Muscle layer of duodenum (tissue), 2 donors: ENCODE measurements at regions not wholly inside any gene's neighbourhood (a gene's known extent, or its start where the extent isn't known, plus 50 kb on each side); places are given as distances from the start of the nearest gene placed in this dataset.
"Not testable (repeated sequence)": the region's sequence is repeated elsewhere in the genome, so short reads cannot be mapped to it uniquely, and the experiment has no call there.

ENCODE experiments used
- H3K27ac ChIP-seq: one replicate; pipeline ENCODE4 v1.7.0; 2013; ENCODE audit warnings: mild to moderate bottlenecking, low read length
- H3K27me3 ChIP-seq: one replicate; pipeline ENCODE4 v1.7.0; 2013; ENCODE audit warnings: low read depth, mild to moderate bottlenecking, control low read depth, low read length
- H3K36me3 ChIP-seq, 2 donors: one replicate each; pipeline ENCODE4 v1.7.0; 2013; ENCODE audit warnings: low read length in 2 of 2, control low read depth in 1 of 2, mild to moderate bottlenecking in 1 of 2; ENCODE audit not compliant: insufficient read depth in 2 of 2, control insufficient read depth in 1 of 2
- H3K4me1 ChIP-seq, 2 donors: one replicate each; pipeline ENCODE4 v1.7.0; 2013; ENCODE audit warnings: low read length in 2 of 2, mild to moderate bottlenecking in 2 of 2, control low read depth in 1 of 2, moderate library complexity in 1 of 2; ENCODE audit not compliant: insufficient read depth in 2 of 2, control insufficient read depth in 1 of 2
- H3K4me3 ChIP-seq, 2 donors: one replicate each; pipeline ENCODE4 v1.7.0; 2013; ENCODE audit warnings: low read length in 2 of 2, low read depth in 1 of 2, mild to moderate bottlenecking in 1 of 2
- H3K9me3 ChIP-seq, 2 donors: one replicate each; pipeline ENCODE4 v1.7.0; 2013; ENCODE audit warnings: low read length in 2 of 2, control low read depth in 1 of 2, mild to moderate bottlenecking in 1 of 2; ENCODE audit not compliant: control insufficient read depth in 1 of 2
- donor health status: healthy.

DNA sequence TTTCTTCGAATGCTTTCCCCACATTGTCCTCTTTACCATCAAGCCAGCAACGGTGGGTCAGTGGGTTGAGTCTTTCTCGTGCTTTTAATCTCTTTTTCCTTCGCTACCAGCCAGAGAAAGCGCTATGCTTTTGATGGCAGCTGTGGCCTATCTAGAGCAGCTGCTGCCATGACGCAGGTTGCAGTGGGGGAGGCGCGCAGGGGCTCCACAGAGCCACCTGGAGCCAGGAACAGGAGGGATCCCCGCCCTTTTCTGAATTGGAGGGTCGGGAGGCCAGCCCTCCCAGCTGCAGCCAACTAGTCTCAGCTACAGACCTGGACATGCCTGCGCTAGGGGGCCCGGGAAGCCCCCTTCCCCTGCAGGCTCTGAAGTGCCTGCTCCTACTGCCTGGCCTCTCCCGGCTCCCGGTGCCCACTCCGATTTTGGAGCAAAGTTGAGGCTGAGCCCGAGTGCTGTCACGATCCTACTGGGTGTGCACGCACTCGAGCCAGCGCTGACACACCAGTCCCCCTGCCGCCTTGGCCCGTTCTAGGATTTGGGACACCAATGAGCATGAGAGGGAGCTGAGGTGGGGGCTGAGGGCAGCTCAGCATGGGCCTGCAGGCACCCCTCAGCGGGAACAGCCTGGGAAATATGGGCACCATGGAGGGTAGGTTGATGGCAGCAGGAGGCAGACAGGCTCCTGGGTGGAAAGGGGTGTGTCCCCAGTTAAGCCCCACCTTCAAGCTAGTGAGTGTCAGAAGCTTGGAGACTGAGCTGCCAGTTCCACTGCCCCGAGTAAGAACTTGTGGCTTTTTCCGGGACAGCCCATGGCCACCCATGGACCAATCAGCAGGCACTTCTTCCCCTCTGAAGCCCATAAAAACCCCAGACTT lies 784.2 kb downstream of the SLC6A15 start:
- H3K27ac ChIP-seq = no peak overlapping the region
- H3K36me3 ChIP-seq = no peaks in the 10 kb centered on the region
- H3K27me3 ChIP-seq = no peaks in the 10 kb centered on the region
- H3K9me3 ChIP-seq = no peaks in the 10 kb centered on the region
- no peak overlapping the region for H3K4me3 ChIP-seq
- no peaks in the 10 kb centered on the region for H3K4me1 ChIP-seq

DNA sequence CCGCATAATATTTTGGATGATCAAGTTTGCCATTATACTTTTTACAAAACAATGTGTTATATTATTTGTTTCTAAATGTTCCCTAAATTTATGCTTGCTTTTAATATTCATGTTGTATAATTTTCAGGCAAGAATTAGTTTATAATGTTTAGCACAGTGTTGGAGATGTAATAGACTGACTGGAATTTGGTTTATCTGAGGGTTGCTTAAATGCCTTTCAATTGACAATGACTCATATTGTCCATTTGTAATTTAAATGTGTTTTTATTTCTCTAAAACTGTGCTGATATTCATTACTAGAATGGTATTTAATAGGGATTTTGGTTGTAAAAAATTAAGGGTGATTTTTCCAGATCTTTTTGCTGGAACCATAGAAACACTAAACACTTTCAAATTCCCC lies 788.4 kb downstream of the SLC6A15 start:
- Histone ChIP-seq H3K4me3 (no peak overlapping the region), H3K27me3 (no peaks in the 10 kb centered on the region), H3K9me3 (no peaks in the 10 kb centered on the region), H3K4me1 (no peaks in the 10 kb centered on the region), H3K36me3 (no peaks in the 10 kb centered on the region), H3K27ac (no peak overlapping the region)

DNA sequence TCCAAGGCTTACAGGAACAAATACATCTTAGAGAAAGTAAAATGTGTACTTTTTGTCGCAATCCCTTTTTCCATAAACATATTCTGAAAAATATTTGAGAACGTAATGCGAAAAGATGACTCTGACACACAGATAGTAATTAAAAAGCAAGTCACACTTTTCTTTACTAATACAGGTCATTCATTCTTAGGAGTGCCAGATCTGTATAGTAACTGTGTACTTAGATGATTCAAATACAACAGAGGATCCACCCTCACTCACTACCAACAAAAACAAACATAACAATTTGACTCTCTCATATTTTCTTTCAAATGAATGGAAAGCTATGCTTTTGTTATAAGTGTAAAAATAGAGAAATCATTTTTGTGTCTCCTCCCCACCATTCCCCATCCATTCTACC lies 795.4 kb downstream of the SLC6A15 start:
- H3K4me1 ChIP-seq = no peaks in the 10 kb centered on the region
- no peaks in the 10 kb centered on the region for H3K36me3 ChIP-seq
- H3K27ac ChIP-seq = no peak overlapping the region
- H3K9me3 ChIP-seq = no peaks in the 10 kb centered on the region
- H3K4me3 ChIP-seq = no peak overlapping the region
- H3K27me3 ChIP-seq = no peaks in the 10 kb centered on the region

DNA sequence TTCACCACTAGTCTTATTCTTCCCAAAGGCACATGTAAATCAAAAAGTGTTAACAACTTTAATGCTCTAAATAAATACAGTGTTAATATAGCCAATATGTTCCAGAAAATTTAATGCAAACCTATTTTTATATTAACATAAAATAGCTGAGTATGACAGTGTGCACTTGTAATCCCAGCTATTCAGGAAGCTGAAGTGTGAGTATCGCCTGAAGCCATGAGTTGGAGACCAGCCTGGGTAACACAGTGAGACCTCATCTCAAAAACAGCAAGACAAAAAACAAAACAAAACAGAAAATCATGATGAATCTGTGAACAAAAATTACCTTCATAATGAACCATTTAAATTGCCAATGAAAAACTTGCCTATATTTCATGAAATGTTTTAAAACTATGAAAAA lies 798.9 kb downstream of the SLC6A15 start:
- Histone ChIP-seq H3K27ac (no peak overlapping the region), H3K9me3 (no peaks in the 10 kb centered on the region), H3K4me3 (no peak overlapping the region), H3K4me1 (no peaks in the 10 kb centered on the region), H3K27me3 (no peaks in the 10 kb centered on the region), H3K36me3 (no peaks in the 10 kb centered on the region)

DNA sequence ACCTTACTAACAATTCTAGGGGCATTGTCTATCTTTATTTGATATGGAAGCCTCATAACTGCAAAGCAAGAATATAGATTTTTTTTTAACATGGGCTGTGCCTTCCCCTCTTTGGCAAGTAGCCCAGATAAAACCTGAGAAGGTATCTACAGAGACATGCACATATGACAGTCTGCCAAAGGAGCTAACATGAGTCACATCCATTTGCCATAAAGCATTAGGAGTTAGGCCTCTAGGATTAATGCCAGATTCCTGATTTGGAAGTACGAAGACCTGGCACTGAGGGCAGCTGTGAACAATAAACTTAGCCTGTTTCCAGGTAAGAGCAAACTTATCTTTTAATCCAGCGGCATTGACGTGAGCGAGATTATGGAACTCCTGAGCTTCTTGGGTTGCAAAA lies 808.7 kb downstream of the SLC6A15 start:
- peaks cover 0 to 32% of the 10 kb centered on the region in 2 donors for H3K9me3 ChIP-seq
- H3K36me3 ChIP-seq, H3K27me3 ChIP-seq, H3K4me1 ChIP-seq, H3K27ac ChIP-seq: not testable (repeated sequence)
- peak overlapping the region in 1 of 2 donors; percentile 35 for H3K4me3 ChIP-seq

DNA sequence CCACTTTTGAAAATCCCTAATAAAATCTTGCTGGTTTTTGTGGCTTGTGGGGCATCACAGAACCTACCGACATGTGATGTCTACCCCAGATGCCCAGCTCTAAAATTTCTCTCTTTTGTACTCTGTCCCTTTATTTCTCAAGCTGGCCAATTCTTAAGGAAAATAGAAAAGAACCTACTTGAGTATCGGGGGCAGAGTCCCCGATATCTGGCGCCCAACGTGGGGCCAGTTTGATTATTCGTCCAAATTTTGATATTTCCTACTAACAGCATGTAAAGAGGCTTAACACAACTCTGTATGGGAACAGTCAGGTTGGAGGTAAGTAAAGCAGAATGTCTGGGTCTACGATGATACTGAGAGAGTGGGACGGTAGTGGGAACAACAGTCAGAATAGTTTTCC lies 810.6 kb downstream of the SLC6A15 start:
- not testable (repeated sequence) for H3K4me1 ChIP-seq, H3K27ac ChIP-seq
- H3K9me3 ChIP-seq = peaks cover 0 to 45% of the 10 kb centered on the region in 2 donors

DNA sequence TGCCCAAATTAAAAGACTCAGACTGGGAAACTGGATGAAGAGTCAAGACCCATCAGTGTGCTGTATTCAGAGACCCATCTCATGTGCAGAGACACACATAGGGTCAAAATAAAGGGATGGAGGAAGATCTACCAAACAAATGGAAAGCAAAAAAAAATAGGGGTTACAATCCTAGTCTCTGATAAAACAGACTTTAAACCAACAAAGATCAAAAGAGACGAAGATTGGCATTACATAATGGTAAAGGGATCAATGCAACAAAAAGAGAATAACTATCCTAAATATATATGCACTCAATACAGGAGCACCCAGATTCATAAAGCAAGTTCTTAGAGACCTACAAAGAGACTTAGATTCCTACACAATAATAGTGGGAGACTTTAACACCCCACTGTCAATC lies 813.0 kb downstream of the SLC6A15 start:
- H3K27me3 ChIP-seq, H3K4me1 ChIP-seq, H3K36me3 ChIP-seq, H3K27ac ChIP-seq, H3K4me3 ChIP-seq: not testable (repeated sequence)
- peaks cover 0 to 45% of the 10 kb centered on the region in 2 donors for H3K9me3 ChIP-seq

More for the DNA sequence above, 810.6 kb downstream of the SLC6A15 start:
- H3K36me3 ChIP-seq, H3K4me3 ChIP-seq, H3K27me3 ChIP-seq: not testable (repeated sequence)

DNA sequence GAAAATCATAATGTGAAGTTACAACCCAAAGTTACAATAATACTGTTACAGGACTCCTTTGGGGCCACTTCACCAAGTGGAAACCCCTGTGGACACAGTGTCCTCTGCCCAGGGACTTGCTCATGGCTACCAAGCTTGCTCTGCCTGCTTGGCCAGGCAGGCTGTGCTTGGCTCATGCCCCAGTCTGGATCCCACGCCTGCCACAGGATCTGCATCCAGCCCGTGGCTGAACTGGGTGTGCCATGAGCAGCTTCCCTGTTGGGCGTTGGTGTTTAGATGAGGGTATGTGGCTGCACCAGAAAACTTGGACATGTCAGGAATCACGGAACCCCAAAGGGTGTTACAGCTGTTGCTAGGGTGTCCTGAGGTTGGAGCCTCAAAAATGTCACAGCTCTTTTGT lies 820.9 kb downstream of the SLC6A15 start:
- H3K27me3 ChIP-seq = no peaks in the 10 kb centered on the region
- H3K4me3 ChIP-seq = no peak overlapping the region
- peaks cover 0 to 4% of the 10 kb centered on the region in 2 donors for H3K9me3 ChIP-seq
- no peaks in the 10 kb centered on the region for H3K36me3 ChIP-seq
- H3K4me1 ChIP-seq = no peaks in the 10 kb centered on the region
- H3K27ac ChIP-seq = no peak overlapping the region

DNA sequence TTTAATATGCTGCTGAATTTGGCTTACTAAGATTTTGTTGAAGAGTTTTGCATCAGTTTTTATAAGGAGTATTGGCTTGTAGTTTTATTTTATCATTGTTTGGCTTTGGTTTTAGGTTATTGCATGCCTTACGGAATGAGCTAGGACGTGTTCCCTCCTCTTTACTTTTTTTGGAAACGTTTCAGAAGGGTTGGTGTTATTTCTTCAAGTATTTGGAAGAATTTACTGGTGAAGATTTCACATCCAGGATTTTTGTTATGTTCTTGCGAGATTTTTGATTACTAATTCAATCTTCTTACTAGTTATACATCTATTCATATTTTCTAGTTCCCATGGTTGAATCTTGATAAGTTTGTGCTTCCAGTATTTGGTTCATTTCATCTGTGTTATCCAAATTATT lies 823.2 kb downstream of the SLC6A15 start:
- no peak overlapping the region for H3K27ac ChIP-seq
- no peak overlapping the region for H3K4me3 ChIP-seq
- peaks cover 0 to 4% of the 10 kb centered on the region in 2 donors for H3K9me3 ChIP-seq
- H3K4me1 ChIP-seq = no peaks in the 10 kb centered on the region
- no peaks in the 10 kb centered on the region for H3K27me3 ChIP-seq
- no peaks in the 10 kb centered on the region for H3K36me3 ChIP-seq

DNA sequence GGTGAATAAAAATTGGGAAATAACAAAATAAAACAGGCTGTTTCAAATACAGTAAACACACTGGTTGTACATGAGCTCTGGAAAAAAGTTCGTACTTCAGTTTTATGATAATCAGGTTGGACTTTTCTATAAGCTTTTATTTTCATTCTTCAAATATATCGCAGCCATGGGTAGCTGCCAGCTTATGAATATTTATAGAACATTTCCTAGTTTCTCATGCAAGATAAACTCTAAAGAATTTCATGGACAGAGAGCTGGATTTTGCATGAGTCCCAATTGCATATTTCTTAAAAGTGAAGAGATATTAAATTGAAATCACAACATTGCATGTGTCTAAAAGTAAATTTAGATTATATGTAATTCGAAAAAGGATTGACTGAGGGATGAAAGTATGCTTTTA lies 827.6 kb downstream of the SLC6A15 start:
- H3K9me3 ChIP-seq = no peaks in the 10 kb centered on the region
- no peaks in the 10 kb centered on the region for H3K27me3 ChIP-seq
- H3K27ac ChIP-seq = no peak overlapping the region

DNA sequence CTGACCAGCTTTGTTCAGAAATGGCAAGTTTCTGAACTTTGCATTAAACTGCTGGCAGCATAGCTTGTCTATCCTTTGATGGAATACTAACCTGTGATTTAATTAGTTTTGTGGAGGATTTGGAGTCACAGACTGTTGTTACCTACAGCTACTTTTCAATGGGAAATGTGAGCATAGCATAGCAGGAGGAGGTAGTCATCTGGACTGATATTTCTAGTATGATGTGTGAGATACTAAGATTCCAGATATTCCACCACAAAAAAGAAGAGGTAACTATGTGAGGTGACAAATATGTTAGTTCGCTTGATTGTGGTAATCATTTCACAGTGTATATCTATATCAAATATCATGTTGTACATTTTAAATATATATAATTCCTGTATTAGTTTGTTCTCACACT lies 833.0 kb downstream of the SLC6A15 start:
- H3K4me1 ChIP-seq = no peaks in the 10 kb centered on the region
- no peak overlapping the region for H3K4me3 ChIP-seq
- H3K27ac ChIP-seq = no peak overlapping the region
- H3K9me3 ChIP-seq = no peaks in the 10 kb centered on the region
- no peaks in the 10 kb centered on the region for H3K36me3 ChIP-seq
- no peaks in the 10 kb centered on the region for H3K27me3 ChIP-seq

More for the DNA sequence above, 827.6 kb downstream of the SLC6A15 start:
- Histone ChIP-seq H3K36me3 (no peaks in the 10 kb centered on the region), H3K4me1 (no peaks in the 10 kb centered on the region), H3K4me3 (no peak overlapping the region)

DNA sequence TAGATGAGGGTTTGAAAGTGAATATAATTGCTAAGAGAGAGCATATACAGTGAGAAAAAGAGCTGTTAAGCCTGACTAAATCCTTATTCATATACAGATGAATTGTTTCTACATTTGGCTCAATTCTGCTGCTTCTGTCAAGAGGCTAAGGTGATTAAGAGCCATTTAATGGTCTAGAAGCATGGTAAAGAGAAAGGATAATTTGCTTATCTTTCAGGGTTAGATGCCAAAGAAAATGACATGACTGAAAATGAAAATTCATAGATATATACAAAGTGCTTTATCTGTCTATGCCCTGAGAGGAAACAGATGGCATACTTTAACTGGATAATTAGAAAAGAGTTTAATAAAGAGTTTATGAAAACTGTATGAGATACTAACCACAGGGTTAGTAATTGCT lies 834.9 kb downstream of the SLC6A15 start:
- no peaks in the 10 kb centered on the region for H3K4me1 ChIP-seq
- no peak overlapping the region for H3K4me3 ChIP-seq
- no peaks in the 10 kb centered on the region for H3K9me3 ChIP-seq
- no peaks in the 10 kb centered on the region for H3K36me3 ChIP-seq
- no peaks in the 10 kb centered on the region for H3K27me3 ChIP-seq
- no peak overlapping the region for H3K27ac ChIP-seq
